CD1c-positive myeloid dendritic cell (primary cell): ENCODE measurements at regions not wholly inside any gene's neighbourhood (a gene's known extent, or its start where the extent isn't known, plus 50 kb on each side); places are given as distances from the start of the nearest gene placed in this dataset.
"Not testable (repeated sequence)": the region's sequence is repeated elsewhere in the genome, so short reads cannot be mapped to it uniquely, and the experiment has no call there.

ENCODE experiments used
- DNase-seq: peaks from one replicate; pipeline ENCODE4 v3.0.0-alpha.2; 2016; ENCODE audit errors: extremely low spot score

- not testable (repeated sequence) for DNase-seq
These were observed 1322.9 kb upstream of the ACO1 start for GRCh38 chr9:31061592-31061991.

- DNase-seq: no peak
These were observed 1318.8 kb upstream of the ACO1 start for GRCh38 chr9:31065691-31066090.

DNA sequence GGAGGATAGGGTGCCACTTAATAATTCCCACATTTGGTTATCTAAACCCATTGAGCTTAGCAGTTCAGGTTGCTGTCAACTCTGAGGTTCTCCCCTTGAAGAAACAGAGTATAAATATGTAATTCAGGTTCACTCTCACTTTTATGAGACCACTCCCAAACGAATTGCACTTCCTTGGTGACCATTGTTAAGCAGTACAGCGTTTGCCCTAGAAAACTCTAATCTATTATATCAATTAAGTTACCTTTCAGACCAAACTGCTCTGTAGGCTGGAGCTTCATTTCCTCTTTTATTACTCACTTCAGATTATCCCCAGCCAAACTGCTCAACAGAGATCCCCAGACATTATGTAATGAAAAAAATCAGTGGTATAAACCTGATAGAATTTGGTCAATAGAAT is 1317.0 kb upstream of the ACO1 start:
- DNase-seq: no peak

DNA sequence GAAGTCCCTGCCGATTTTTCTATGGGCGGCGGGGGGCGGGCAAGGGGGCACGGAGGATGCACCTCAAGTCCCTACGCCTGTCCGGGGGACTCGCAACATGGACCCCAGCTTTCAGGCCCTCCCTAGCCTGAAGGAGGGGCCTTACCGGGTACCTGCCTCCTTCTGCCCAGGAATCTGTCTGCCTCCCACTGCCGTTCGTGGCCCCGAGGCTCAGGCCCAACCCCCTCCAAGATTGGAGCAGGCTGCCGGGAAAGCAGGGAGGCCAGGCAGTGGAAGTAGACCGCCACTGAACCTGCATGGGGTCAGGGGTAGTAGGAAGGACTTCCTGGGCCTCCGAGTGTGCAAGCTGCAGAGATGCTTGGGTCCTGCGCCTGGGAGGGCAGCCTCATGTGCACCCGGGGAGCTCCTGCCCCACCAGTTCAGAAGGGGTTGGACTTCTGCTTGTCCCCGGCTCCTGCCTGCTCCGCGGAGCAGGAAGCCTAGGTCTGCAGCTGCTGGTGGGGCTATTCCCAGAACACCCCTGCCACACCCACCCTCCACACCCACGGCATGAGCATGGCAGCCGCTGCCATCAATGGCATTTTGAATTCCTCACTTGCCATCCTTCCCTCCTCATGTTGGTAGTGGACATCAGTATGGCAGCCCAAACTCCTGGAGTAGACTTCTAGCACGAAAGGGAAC is 1312.7 kb upstream of the ACO1 start:
- DNase-seq: no peak

- no peak for DNase-seq
These were observed 1306.3 kb upstream of the ACO1 start for GRCh38 chr9:31078175-31078574.

DNA sequence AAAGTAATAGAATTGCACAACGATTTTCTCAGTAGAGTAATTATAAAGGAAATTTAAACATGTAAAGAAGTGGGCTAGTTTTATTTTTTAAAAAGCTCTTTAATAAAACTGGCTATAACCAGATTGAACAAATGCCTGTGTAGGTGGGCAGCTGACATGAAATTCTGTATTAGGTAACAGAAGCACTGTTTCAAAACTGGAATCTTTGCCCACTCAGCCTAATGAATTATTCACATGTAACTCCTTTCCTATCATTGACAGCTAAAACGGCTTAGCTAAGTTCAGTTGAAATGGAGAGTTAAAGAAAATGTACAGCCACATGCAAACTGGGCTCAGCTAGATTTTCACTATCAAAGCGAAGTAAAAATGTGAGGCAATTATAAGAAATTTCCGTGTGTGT is 1300.1 kb upstream of the ACO1 start:
- no peak for DNase-seq

- DNase-seq: no peak
These were observed 1294.8 kb upstream of the ACO1 start for GRCh38 chr9:31089549-31090221.

DNA sequence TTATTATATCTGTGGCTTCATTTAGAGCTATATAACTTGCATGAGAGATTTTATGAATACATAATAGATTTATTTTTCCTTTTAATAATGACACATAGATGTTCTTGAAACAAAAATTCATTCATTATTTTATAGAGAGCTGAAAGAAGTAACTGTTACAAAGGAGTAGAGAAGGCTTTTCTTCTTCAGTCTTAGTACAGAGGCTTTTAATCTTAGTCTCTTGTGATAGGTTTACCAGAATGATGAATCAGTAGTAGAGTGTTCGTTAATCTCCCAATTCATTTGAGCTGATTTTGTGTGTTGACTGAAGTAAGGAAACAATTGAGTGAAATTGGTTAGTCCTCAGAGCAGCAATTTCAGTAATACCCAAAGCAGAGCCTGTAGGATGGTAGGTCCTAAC is 1284.1 kb upstream of the ACO1 start:
- DNase-seq: no peak

GRCh38 chr9:31103836-31104235 is 1280.6 kb upstream of the ACO1 start:
- no peak for DNase-seq

- no peak for DNase-seq
These were observed 1280.2 kb upstream of the ACO1 start for GRCh38 chr9:31104249-31104648.

DNA sequence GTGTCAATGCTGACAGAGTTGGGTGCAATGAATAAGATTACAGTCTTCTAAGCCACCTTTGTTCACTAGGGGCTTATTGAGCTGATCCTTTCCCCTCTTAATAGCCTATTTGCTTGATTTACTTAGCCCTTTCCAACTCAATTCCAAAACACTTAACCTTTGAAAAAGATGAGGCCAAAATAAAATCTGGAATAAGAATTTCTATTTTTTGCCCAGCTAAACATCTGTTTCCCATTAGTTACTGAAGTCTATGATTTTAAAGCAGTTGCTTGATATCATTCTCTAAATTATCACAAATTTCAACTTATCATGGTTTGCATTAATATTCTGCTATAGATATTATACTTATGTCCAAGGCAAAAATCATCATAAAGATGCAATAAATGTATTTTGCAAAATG is 1272.0 kb upstream of the ACO1 start:
- no peak for DNase-seq

DNA sequence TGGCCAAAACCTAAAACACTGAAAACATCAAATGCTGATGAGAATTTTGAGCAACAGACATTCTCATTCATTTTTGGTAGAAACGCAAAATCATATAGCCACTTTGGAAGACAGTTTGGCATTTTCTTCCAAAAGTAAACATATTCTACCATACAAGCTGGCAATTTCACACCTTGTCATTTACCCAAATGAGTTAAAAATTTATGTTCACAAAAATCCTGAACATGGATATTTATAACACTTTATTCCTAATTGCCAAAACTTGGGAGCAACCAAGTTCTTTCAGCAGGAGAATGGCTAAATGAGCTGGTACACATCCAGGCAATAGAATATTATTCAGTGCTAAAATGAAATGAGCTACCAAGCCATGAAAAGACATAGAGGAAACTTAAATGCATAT is 1270.1 kb upstream of the ACO1 start:
- DNase-seq: no peak

DNA sequence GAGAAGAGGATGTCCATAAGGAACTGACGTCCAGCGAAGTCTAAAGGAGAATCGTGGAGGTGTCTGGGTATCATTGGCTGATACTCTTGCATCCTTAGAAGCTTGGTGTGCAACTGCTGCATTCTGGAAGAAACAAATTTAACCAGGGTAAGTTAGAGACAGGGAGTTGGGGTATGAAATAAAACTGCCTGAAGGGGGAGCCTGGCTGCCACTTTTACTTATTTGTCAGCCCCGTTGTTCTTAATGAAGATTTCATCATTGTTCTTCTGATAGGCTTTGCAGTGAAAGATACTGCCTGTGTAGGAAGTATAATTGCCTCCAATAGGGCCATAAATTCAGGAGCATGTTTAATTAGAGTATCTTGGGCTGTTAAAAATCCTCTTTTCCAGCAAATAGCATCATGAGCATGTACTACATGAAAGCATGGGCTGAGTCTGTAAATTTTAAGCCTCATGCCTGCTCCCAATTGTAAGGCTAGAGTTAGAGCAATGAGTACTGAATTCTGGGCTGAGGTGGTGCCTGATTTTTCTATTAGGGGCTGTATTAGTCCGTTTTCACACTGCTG is 1264.5 kb upstream of the ACO1 start:
- DNase-seq: peak; percentile 24

GRCh38 chr9:31124389-31124788 is 1260.1 kb upstream of the ACO1 start:
- DNase-seq: no peak

DNA sequence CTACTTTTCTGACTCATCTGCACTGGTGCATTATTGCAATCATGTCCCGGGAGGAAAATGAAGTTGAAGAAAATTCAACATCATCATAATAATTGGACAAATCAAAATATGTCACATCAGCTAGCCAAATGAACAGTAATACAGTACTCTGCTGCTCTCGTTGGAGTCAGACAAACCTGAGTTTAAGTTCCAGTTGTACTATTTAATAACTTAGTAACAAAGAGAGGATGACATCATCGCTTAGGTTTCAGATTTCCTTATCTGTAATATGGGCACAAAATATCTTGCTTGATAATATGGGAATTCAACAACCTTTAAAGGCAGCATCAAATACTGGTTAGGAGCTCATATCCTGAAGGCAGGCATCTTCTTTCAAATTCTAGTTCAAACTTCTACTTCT is 1248.9 kb upstream of the ACO1 start:
- no peak for DNase-seq

- DNase-seq: no peak
These were observed 1247.9 kb upstream of the ACO1 start for GRCh38 chr9:31136524-31136923.

GRCh38 chr9:31137176-31138160 is 1247.0 kb upstream of the ACO1 start:
- DNase-seq: no peak

DNA sequence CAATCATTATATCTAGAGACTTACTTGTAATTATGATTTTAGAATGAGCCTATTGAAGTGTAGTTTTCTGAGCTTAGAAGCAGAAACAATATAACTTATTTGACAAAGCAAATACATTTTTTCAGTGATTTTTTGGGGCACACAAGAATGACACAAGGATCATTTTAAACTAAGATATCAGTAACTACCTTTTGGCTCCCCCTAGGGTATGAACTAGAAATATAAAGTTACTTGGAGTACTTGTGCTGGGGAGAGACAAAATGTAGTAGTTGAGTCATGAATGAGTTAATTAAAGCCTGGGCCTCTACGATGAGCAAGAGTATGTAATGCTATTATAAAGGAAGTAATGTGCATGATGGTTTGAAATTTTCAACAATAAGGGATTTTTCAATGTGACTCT is 1244.1 kb upstream of the ACO1 start:
- no peak for DNase-seq

DNA sequence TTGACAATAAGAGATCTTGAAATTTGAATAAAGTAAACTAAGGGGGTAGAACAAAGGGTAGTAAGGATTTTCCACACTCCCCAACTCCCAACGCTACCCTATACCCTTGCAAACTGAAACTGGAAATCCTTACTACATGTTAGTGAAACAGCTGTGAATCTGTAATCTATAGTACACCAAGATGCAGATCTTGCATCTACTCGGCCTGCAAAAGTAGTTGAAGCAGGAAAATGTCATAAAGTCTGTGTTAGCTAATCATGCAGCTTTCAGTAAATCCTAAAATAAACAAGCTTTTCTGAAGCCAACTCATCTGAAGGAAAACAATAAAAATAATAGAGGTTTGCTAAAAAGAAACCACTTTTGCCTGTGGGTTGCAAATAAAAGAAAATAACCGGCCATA is 1242.0 kb upstream of the ACO1 start:
- no peak for DNase-seq

DNA sequence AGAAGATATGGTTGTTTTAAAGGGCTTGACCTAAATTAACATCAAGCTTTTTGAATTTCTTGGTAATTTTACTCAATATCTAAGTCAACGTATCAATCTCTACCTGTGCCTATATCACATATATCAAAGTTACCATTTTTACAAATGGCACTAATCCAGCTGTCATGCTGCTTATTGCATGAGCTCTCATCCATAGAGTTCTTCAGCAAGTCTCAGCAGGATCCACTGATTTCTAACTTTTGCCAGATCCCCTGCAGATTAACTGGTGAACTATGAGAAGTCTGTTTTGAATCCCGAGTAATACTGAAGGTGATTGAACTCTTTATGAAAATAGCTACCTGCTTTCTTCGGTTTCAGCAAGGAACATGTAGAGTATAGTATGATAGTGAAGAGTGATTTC is 1239.8 kb upstream of the ACO1 start:
- no peak for DNase-seq

GRCh38 chr9:31146485-31147166 is 1237.8 kb upstream of the ACO1 start:
- DNase-seq: no peak
